Activated T-helper 2 cell treated with anti-CD3 and anti-CD28 coated beads, Interferon-gamma antibody, Interleukin-2, Interleukin-4, amounts not matched to agents 10 μg/mL and 5 μg/mL and 100 μg/mL, durations not matched to agents 14 hours and 24 hours and 36 hours (primary cell): ENCODE measurements at regions not wholly inside any gene's neighbourhood (a gene's known extent, or its start where the extent isn't known, plus 50 kb on each side); places are given as distances from the start of the nearest gene placed in this dataset.

Source experiments
- DNase-seq: peaks from one replicate; pipeline ENCODE4 v3.0.0; 2021; ENCODE audit warnings: low spot score
- H3K27ac Mint-ChIP-seq: one replicate; pipeline ENCODE4 v1.8.0; 2021; ENCODE audit warnings: mixed read lengths
- H3K27me3 Mint-ChIP-seq: one replicate; pipeline ENCODE4 v1.8.0; 2021; ENCODE audit warnings: low read depth, mixed read lengths
- H3K36me3 Mint-ChIP-seq: one replicate; pipeline ENCODE4 v1.8.0; 2021; ENCODE audit warnings: low read depth, mixed read lengths
- H3K4me1 Mint-ChIP-seq: one replicate; pipeline ENCODE4 v1.8.0; 2021; ENCODE audit warnings: low read depth, mixed read lengths
- H3K4me3 Mint-ChIP-seq: one replicate; pipeline ENCODE4 v1.8.0; 2021; ENCODE audit warnings: low read depth, mild to moderate bottlenecking, moderate library complexity, mixed read lengths
- H3K9me3 Mint-ChIP-seq: one replicate; pipeline ENCODE4 v1.8.0; 2021; ENCODE audit warnings: mixed read lengths
- intact Hi-C: fragments of 100-400 bp; cut with micrococcal nuclease; formaldehyde crosslinking; loops from one replicate; pipeline ENCODE4 v1.15.1; 2023

DNA sequence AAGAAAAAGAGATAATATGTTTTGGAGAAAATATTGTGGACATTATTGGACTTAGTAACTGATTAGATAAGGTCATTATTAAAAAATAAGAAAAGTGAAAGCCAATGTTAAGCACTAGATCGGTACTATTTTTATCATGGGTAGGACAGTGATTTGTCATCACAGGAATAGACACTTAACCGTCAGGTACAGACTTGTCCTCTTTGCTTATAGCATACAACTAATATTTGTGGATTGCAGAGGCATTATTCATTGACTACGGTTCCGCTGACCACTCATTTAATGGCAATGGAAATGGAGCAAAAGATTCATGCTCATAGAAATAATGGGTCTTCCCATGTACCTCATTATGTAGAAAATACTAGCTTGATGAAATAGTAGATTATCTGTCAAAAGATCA, 596.3 kb upstream of the CA10 start:
- no peak for DNase-seq
- intact Hi-C loops: no loop called here
- no peaks in the 10 kb centered on the region for H3K36me3 Mint-ChIP-seq
- H3K27ac Mint-ChIP-seq: no peak overlapping the region
- peaks cover 12% of the 10 kb centered on the region for H3K9me3 Mint-ChIP-seq
- no peak overlapping the region for H3K4me3 Mint-ChIP-seq
- no peaks in the 10 kb centered on the region for H3K4me1 Mint-ChIP-seq
- no peaks in the 10 kb centered on the region for H3K27me3 Mint-ChIP-seq

DNA sequence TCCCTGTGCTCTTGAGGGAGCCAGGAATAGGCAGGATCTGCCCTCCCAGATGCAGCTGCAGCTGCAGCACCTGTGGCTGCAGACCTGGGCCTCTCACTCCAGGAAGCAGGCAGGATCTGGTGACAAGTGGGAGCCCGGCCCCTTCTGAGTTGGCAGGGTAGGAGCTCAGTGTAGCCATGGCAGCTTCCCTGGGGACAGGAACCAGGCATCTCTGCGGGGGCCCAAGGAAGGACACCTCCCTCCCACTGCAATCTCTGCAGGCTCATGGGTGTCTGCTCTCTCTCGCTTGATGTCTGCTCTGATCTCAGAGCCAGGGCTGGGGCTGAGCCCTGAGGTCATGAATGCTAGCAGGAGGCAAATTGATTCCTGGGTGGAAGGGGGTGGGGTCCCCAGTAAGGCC, 592.5 kb upstream of the CA10 start:
- intact Hi-C loops: no loop called here
- no peak overlapping the region for H3K4me3 Mint-ChIP-seq
- no peak overlapping the region for H3K27ac Mint-ChIP-seq
- no peaks in the 10 kb centered on the region for H3K36me3 Mint-ChIP-seq
- no peaks in the 10 kb centered on the region for H3K27me3 Mint-ChIP-seq
- DNase-seq: no peak
- no peaks in the 10 kb centered on the region for H3K4me1 Mint-ChIP-seq
- H3K9me3 Mint-ChIP-seq: peaks cover 12% of the 10 kb centered on the region

- no peaks in the 10 kb centered on the region for H3K27me3 Mint-ChIP-seq
- no peak for DNase-seq
- intact Hi-C loops: no loop called here
- H3K9me3 Mint-ChIP-seq: peaks cover 3% of the 10 kb centered on the region
- no peaks in the 10 kb centered on the region for H3K36me3 Mint-ChIP-seq
- no peak overlapping the region for H3K27ac Mint-ChIP-seq
- no peaks in the 10 kb centered on the region for H3K4me1 Mint-ChIP-seq
- no peak overlapping the region for H3K4me3 Mint-ChIP-seq
Measured at GRCh38 chr17:52744179-52744578, 585.7 kb upstream of the CA10 start.

- Mint-ChIP-seq H3K27ac (no peak overlapping the region), H3K9me3 (peaks cover 3% of the 10 kb centered on the region), H3K4me3 (no peak overlapping the region), H3K36me3 (no peaks in the 10 kb centered on the region), H3K4me1 (no peaks in the 10 kb centered on the region), H3K27me3 (no peaks in the 10 kb centered on the region)
- no peak for DNase-seq
- intact Hi-C loops: no loop called here
Measured at GRCh38 chr17:52740006-52740405, 581.5 kb upstream of the CA10 start.

DNA sequence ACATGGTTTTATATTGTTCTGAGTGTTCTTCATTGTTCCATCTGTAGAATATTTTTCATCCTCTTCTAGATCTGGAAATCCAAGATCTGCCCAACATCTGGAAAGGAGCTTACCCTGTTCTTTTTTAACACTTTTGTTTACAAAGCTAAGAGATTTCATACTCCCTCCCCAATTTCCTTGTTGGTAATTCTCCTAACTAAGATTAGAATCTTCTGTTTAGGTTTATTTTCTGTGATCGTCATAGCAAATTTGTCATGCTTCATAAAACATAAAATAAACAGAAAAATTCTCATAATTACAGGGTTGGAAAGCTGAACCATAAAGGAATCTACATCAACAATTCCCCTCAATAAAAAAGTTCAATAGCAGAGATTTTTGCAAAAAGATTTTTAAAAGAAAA, 580.3 kb upstream of the CA10 start:
- H3K27ac Mint-ChIP-seq: no peak overlapping the region
- no peak for DNase-seq
- no peaks in the 10 kb centered on the region for H3K27me3 Mint-ChIP-seq
- no peaks in the 10 kb centered on the region for H3K36me3 Mint-ChIP-seq
- no peaks in the 10 kb centered on the region for H3K4me1 Mint-ChIP-seq
- intact Hi-C loops: no loop called here
- peaks cover 3% of the 10 kb centered on the region for H3K9me3 Mint-ChIP-seq
- no peak overlapping the region for H3K4me3 Mint-ChIP-seq

- Mint-ChIP-seq H3K4me1 (no peaks in the 10 kb centered on the region), H3K27ac (no peak overlapping the region), H3K36me3 (no peaks in the 10 kb centered on the region), H3K27me3 (no peaks in the 10 kb centered on the region), H3K4me3 (no peak overlapping the region), H3K9me3 (peaks cover 3% of the 10 kb centered on the region)
- DNase-seq: no peak
- intact Hi-C loops: no loop called here
Measured at GRCh38 chr17:52737071-52737470, 578.6 kb upstream of the CA10 start.

DNA sequence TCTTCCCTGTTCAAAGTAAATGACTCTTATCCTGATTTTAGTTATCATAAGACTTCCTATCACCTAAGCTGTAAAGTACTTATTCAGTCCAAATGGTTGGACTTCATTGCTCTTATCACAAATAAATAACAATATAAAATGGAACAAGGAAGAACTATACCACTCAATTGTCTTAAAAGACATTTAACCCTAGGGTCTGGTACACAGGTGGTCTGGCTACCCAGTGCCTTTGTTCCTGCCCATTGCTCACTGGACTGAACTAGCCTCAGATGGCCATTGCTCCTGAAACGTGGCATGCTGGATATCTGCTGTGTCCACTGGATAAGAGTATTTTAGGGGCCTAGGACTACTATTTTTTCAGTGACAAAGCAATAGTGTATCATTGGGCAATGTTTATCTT, 574.3 kb upstream of the CA10 start:
- H3K27ac Mint-ChIP-seq: no peak overlapping the region
- no peak overlapping the region for H3K4me3 Mint-ChIP-seq
- no peaks in the 10 kb centered on the region for H3K9me3 Mint-ChIP-seq
- H3K36me3 Mint-ChIP-seq: no peaks in the 10 kb centered on the region
- no peak for DNase-seq
- H3K27me3 Mint-ChIP-seq: no peaks in the 10 kb centered on the region
- intact Hi-C loops: no loop called here
- no peaks in the 10 kb centered on the region for H3K4me1 Mint-ChIP-seq

DNA sequence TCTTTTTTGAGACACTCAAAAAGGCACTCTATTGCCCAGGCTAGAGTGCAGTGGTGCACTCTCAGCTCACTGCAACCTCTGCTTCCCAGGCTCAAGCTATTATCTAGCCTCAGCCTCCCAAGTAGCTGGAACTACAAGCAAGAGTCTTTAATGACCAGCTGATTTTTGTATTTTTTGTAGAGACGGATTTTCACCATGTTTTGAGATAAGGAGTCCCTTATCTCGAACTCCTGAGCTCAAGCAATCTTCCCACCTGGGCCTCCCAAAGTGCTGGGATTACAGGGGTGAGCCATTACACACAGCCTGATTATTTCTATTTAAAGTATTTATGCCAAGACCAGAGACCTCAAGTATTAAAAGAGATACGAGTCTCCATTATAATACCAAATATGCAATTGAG, 566.1 kb upstream of the CA10 start:
- no peaks in the 10 kb centered on the region for H3K9me3 Mint-ChIP-seq
- no peak for DNase-seq
- H3K4me1 Mint-ChIP-seq: no peaks in the 10 kb centered on the region
- no peaks in the 10 kb centered on the region for H3K36me3 Mint-ChIP-seq
- no peak overlapping the region for H3K27ac Mint-ChIP-seq
- H3K4me3 Mint-ChIP-seq: no peak overlapping the region
- H3K27me3 Mint-ChIP-seq: no peaks in the 10 kb centered on the region
- intact Hi-C loops: no loop called here

- no peaks in the 10 kb centered on the region for H3K36me3 Mint-ChIP-seq
- H3K27ac Mint-ChIP-seq: no peak overlapping the region
- intact Hi-C loops: no loop called here
- H3K4me3 Mint-ChIP-seq: no peak overlapping the region
- no peaks in the 10 kb centered on the region for H3K4me1 Mint-ChIP-seq
- peaks cover 19% of the 10 kb centered on the region for H3K9me3 Mint-ChIP-seq
- no peaks in the 10 kb centered on the region for H3K27me3 Mint-ChIP-seq
- DNase-seq: no peak
Measured at GRCh38 chr17:52721910-52722309, 563.4 kb upstream of the CA10 start.

- intact Hi-C loops: no loop called here
- Mint-ChIP-seq H3K36me3 (no peaks in the 10 kb centered on the region), H3K9me3 (peaks cover 4% of the 10 kb centered on the region), H3K4me3 (no peak overlapping the region), H3K4me1 (no peaks in the 10 kb centered on the region), H3K27ac (no peak overlapping the region), H3K27me3 (no peaks in the 10 kb centered on the region)
- DNase-seq: no peak
Measured at GRCh38 chr17:52710363-52710901, 551.9 kb upstream of the CA10 start.

- intact Hi-C loops: no loop called here
- H3K36me3 Mint-ChIP-seq: no peaks in the 10 kb centered on the region
- no peak for DNase-seq
Measured at GRCh38 chr17:52709724-52710123, 551.2 kb upstream of the CA10 start.

DNA sequence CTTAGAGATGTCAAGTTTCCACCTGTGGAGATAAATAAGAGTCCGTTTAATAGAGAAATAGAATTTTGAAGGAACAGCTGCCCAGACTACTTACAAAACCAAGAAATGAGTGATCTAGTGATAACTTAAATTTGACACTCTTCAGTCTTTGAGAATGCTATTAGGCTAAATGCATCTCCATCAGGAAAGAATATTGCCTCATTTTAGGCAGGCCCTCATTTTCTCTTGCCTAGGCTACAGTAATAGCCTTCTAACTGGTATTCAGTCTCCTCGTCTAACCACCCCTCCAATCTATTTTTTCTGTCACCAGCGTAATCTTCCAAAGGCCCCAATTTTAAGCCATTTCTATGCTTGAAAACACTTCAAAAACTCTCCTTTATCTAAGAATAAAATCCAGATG, 537.8 kb upstream of the CA10 start:
- Mint-ChIP-seq H3K4me3 (no peak overlapping the region), H3K27ac (no peak overlapping the region), H3K4me1 (no peaks in the 10 kb centered on the region), H3K36me3 (no peaks in the 10 kb centered on the region), H3K9me3 (peaks cover 9% of the 10 kb centered on the region), H3K27me3 (no peaks in the 10 kb centered on the region)
- no peak for DNase-seq
- intact Hi-C loops: no loop called here

More at GRCh38 chr17:52709724-52710123, 551.2 kb upstream of the CA10 start:
- Mint-ChIP-seq H3K4me3 (no peak overlapping the region), H3K27me3 (no peaks in the 10 kb centered on the region), H3K9me3 (peaks cover 4% of the 10 kb centered on the region), H3K4me1 (no peaks in the 10 kb centered on the region), H3K27ac (no peak overlapping the region)

DNA sequence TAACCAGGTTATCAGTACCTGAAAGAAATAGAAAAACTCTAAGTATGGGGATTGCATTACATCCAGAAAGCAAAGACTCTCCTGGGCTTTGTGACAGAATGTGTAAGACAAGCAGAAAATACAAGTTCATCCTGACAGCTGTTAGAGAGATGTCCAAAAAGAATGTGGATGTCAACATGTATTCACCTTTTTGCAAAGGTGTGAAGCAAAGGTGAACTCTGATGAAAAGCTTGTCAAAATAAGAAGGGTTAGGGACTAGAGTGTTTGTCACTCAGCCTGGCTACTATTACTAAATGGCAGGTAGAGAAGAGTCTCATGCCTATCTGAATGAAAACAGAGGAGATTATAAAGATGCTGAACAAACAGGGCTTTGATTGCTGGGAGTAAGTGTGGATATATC, 527.6 kb upstream of the CA10 start:
- Mint-ChIP-seq H3K9me3 (peaks cover 23% of the 10 kb centered on the region), H3K36me3 (no peaks in the 10 kb centered on the region), H3K27me3 (no peaks in the 10 kb centered on the region), H3K27ac (no peak overlapping the region), H3K4me1 (no peaks in the 10 kb centered on the region), H3K4me3 (no peak overlapping the region)
- DNase-seq: no peak
- intact Hi-C loops: no loop called here

DNA sequence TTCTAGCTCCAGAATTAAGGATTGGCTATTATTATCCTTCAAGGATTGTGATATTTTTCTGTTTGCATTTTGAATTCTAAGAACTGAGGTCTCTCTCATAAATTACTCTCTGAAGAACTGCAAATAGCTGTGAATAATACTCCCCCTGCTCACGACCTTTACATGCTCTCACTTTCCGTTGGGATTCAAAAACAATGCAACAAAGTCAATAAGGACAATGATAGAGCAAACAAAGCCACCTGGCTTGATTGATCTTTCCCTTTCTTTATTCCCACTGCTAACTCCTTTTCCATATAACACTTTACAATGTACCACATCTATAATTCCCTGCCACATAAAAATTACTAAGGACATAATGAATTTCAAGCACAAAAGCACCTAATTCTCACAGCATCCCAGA, 523.0 kb upstream of the CA10 start:
- Mint-ChIP-seq H3K4me1 (no peaks in the 10 kb centered on the region), H3K36me3 (no peaks in the 10 kb centered on the region), H3K27me3 (no peaks in the 10 kb centered on the region), H3K4me3 (no peak overlapping the region), H3K27ac (no peak overlapping the region), H3K9me3 (peaks cover 45% of the 10 kb centered on the region)
- DNase-seq: no peak
- intact Hi-C loops: no loop called here
